ENCODE measurements at regions not wholly inside any gene's neighbourhood (a gene's known extent, or its start where the extent isn't known, plus 50 kb on each side); places are given as distances from the start of the nearest gene placed in this dataset.

DNA sequence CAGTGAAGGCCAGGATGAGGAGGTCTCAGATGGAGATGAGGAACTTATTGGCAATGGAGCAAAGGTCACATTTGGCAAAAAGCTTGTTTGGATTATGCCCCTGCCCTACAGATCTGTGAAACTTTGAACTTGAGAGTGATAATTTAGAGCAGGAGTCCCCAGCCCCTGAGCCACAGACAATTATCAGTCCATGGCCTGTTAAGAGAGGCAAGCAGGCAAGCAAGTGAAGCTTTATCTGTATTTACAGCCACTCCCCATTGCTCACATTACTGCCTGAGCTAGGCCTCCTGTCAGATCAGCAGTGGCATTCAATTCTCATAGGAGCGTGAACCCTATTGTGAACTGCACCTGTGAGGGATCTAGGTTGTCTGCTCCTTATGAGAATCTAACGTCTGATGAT is 1076.9 kb upstream of the TENM4 start:
- TF ChIP-seq PHB2 (IDR thresholded peaks at IDR 0.05; ENCODE audit: partially characterized antibody): no peak
- TF ChIP-seq, protein P1, sequence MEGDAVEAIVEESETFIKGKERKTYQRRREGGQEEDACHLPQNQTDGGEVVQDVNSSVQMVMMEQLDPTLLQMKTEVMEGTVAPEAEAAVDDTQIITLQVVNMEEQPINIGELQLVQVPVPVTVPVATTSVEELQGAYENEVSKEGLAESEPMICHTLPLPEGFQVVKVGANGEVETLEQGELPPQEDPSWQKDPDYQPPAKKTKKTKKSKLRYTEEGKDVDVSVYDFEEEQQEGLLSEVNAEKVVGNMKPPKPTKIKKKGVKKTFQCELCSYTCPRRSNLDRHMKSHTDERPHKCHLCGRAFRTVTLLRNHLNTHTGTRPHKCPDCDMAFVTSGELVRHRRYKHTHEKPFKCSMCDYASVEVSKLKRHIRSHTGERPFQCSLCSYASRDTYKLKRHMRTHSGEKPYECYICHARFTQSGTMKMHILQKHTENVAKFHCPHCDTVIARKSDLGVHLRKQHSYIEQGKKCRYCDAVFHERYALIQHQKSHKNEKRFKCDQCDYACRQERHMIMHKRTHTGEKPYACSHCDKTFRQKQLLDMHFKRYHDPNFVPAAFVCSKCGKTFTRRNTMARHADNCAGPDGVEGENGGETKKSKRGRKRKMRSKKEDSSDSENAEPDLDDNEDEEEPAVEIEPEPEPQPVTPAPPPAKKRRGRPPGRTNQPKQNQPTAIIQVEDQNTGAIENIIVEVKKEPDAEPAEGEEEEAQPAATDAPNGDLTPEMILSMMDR (CRISPR knock-in tag; IDR thresholded peaks at IDR 0.05): no peak
